B cell (primary cell): ENCODE measurements at regions not wholly inside any gene's neighbourhood (a gene's known extent, or its start where the extent isn't known, plus 50 kb on each side); places are given as distances from the start of the nearest gene placed in this dataset.

Experiments used
- ATAC-seq: fragments of 200-7000 bp; cut with Tn5 transposase; one replicate; pipeline ENCODE4 v1.10.0; 2021; ENCODE audit warnings: low read depth, mild to moderate bottlenecking, moderate number of reproducible peaks, moderate library complexity
- CTCF ChIA-PET: fragments of 350-600 bp; sonication (Branson Sonifier 250); formaldehyde crosslinking; loops from one replicate; lab custom pipeline; 2021; ENCODE audit warnings: antibody characterized with exemption, inconsistent platforms; lab: Charles Lee
- POLR2A ChIA-PET: fragments of 350-600 bp; sonication (Branson Sonifier 250); formaldehyde crosslinking; loops from one replicate; lab custom pipeline; 2021; ENCODE audit warnings: antibody characterized with exemption; lab: Charles Lee
- DNase-seq: peaks from one replicate; pipeline ENCODE4 v3.0.0; 2013
- H2AFZ ChIP-seq: 2 replicates; pipeline ENCODE4 v1.6.1; 2012; ENCODE audit warnings: mild to moderate bottlenecking, low read depth, low read length; ENCODE audit not compliant: insufficient read depth, poor library complexity, severe bottlenecking
- H3K27ac ChIP-seq, 2 donors: 1 replicate in 1 of 2; 2 replicates in 1 of 2; pipeline ENCODE4 v1.5.1; 2012 to 2013; ENCODE audit warnings: low read length in 2 of 2, mild to moderate bottlenecking in 2 of 2, moderate library complexity in 1 of 2
- H3K27me3 ChIP-seq, 4 experiments: fragments of 200-600 bp in 1 of 4; sonication (generic) in 1 of 4; replicated peaks in 1 of 4; 1 replicate in 2 of 4; 2 replicates in 2 of 4; pipeline versions ENCODE4 v1.6.1 to v1.7.0; 2013 to 2016; ENCODE audit warnings: low read length in 3 of 4, mild to moderate bottlenecking in 2 of 4, mixed read lengths in 1 of 4, moderate library complexity in 1 of 4; ENCODE audit not compliant: insufficient read depth in 4 of 4, control insufficient read depth in 3 of 4; ENCODE audit errors: control extremely low read depth in 1 of 4
- H3K36me3 ChIP-seq, 2 experiments: replicated peaks in 1 of 2; 1 replicate in 1 of 2; 2 replicates in 1 of 2; pipeline versions ENCODE4 v1.6.1 to v1.7.1; 2013; ENCODE audit warnings: low read length in 1 of 2; ENCODE audit not compliant: insufficient read depth in 2 of 2, control insufficient read depth in 1 of 2; ENCODE audit errors: control extremely low read depth in 1 of 2, extremely low read depth in 1 of 2
- H3K4me1 ChIP-seq, 2 donors: fragments of 200-600 bp in 1 of 2; sonication (generic) in 1 of 2; 1 replicate in 1 of 2; 2 replicates in 1 of 2; pipeline versions ENCODE4 v1.5.1 to v1.6.1; 2013 to 2017; ENCODE audit warnings: low read length in 2 of 2; ENCODE audit not compliant: control insufficient read depth in 2 of 2, insufficient read depth in 2 of 2
- H3K4me2 ChIP-seq: replicated peaks from 2 replicates; pipeline ENCODE3; 2012; ENCODE audit warnings: mild to moderate bottlenecking, low read depth, low read length; ENCODE audit not compliant: poor library complexity, severe bottlenecking
- H3K4me3 ChIP-seq, 5 experiments: fragments of 200-600 bp in 1 of 5; sonication (generic) in 1 of 5; 1 replicate in 3 of 5; 2 replicates in 2 of 5; pipeline versions ENCODE4 v1.5.1 to v1.7.0; 2011 to 2016; ENCODE audit warnings: low read length in 4 of 5, mild to moderate bottlenecking in 4 of 5, low read depth in 2 of 5, control low read depth in 1 of 5, moderate library complexity in 1 of 5; ENCODE audit not compliant: insufficient read depth in 1 of 5; ENCODE audit errors: control extremely low read depth in 1 of 5, extremely low read depth in 1 of 5
- H3K79me2 ChIP-seq: fragments of 200-600 bp; sonication (generic); one replicate; pipeline ENCODE4 v1.6.0; 2016; ENCODE audit warnings: low read length; ENCODE audit not compliant: control insufficient read depth, insufficient read depth
- H3K9ac ChIP-seq: fragments of 200-600 bp; sonication (generic); 2 replicates; pipeline ENCODE4 v1.6.1; 2017; ENCODE audit warnings: mild to moderate bottlenecking, low read length, moderate library complexity
- H3K9me3 ChIP-seq, 3 donors: one replicate each; pipeline versions ENCODE4 v1.6.1 to v1.7.1; 2013; ENCODE audit warnings: low read length in 2 of 3; ENCODE audit not compliant: control insufficient read depth in 2 of 3, insufficient read depth in 1 of 3; ENCODE audit errors: control extremely low read depth in 1 of 3
- H4K20me1 ChIP-seq: 2 replicates; pipeline ENCODE4 v1.6.0; 2012; ENCODE audit warnings: mild to moderate bottlenecking, low read length; ENCODE audit not compliant: insufficient read depth, control insufficient read depth, poor library complexity, severe bottlenecking
- H3K27ac Mint-ChIP-seq: one replicate; pipeline ENCODE4 v1.8.0; 2021; ENCODE audit warnings: mixed read lengths
- H3K27me3 Mint-ChIP-seq: one replicate; pipeline ENCODE4 v1.8.0; 2021; ENCODE audit warnings: mixed read lengths
- H3K4me1 Mint-ChIP-seq: one replicate; pipeline ENCODE4 v1.8.0; 2021; ENCODE audit warnings: mixed read lengths
- H3K4me3 Mint-ChIP-seq: one replicate; pipeline ENCODE4 v1.8.0; 2021; ENCODE audit warnings: mixed read lengths
- H3K9me3 Mint-ChIP-seq: one replicate; pipeline ENCODE4 v1.8.0; 2022; ENCODE audit warnings: mixed read lengths; ENCODE audit not compliant: insufficient read depth
- CTCF ChIP-seq: fragments of 200-600 bp; IDR thresholded peaks from one replicate; pipeline ENCODE4 v1.8.0; 2022; ENCODE audit warnings: antibody characterized with exemption, mild to moderate bottlenecking
- EZH2 ChIP-seq: IDR thresholded peaks from 2 replicates; pipeline ENCODE4 v1.6.1; 2012; ENCODE audit warnings: borderline replicate concordance, low read depth, mild to moderate bottlenecking, moderate library complexity, low read length; ENCODE audit not compliant: insufficient read depth, poor library complexity, severe bottlenecking
- WGBS: methylation state at CpG from one replicate; pipeline ENCODE4 v1.1.5; 2013; ENCODE audit warnings: missing lambda C conversion rate; ENCODE audit not compliant: insufficient coverage; 5-methylcytosine and 5-hydroxymethylcytosine counted together
- intact Hi-C: fragments of 100-400 bp; cut with micrococcal nuclease; formaldehyde crosslinking; loops from one replicate; pipeline ENCODE4 v1.10.0; 2022

- no peak for DNase-seq
- Histone ChIP-seq H4K20me1 (no peaks in the 10 kb centered on the region), H3K27ac (no peak overlapping the region), H3K27me3 (peaks cover 0 to 9% (median 4%) of the 10 kb centered on the region in 4 experiments), H3K9ac (no peak overlapping the region), H3K4me3 (no peak overlapping the region), H3K4me1 (no peaks in the 10 kb centered on the region), H3K79me2 (no peaks in the 10 kb centered on the region), H2AFZ (no peak overlapping the region), H3K9me3 (no peaks in the 10 kb centered on the region), H3K36me3 (no peaks in the 10 kb centered on the region), H3K4me2 (no peak overlapping the region)
- no peak for TF ChIP-seq EZH2
- no peak for TF ChIP-seq CTCF
- H3K4me1 Mint-ChIP-seq, result no peaks in the 10 kb centered on the region
- no peak for ATAC-seq
- no peak overlapping the region for H3K27ac Mint-ChIP-seq
- intact Hi-C loops, result no loop called here
- POLR2A ChIA-PET, result no interaction called here
- peaks cover 33% of the 10 kb centered on the region for H3K27me3 Mint-ChIP-seq
- no peaks in the 10 kb centered on the region for H3K9me3 Mint-ChIP-seq
- H3K4me3 Mint-ChIP-seq, result no peak overlapping the region
- CTCF ChIA-PET, result interaction anchor here (1.2 kb wide), 1 partner anchor 12 kb away, joined by 3 read pairs; no protein-coding TSS in a partner anchor
- 52% methylated on average over 2 of the region's 4 CpGs for WGBS
Measured at GRCh38 chr2:94960751-94961150, 64.8 kb upstream of the MAL start.

- ATAC-seq, result no peak
- intact Hi-C loops, result no loop called here
- no peak overlapping the region for H3K9ac ChIP-seq
- no peak overlapping the region for H3K4me2 ChIP-seq
- Mint-ChIP-seq H3K4me1 (no peaks in the 10 kb centered on the region), H3K9me3 (no peaks in the 10 kb centered on the region), H3K4me3 (no peak overlapping the region), H3K27ac (no peak overlapping the region), H3K27me3 (peaks cover 24% of the 10 kb centered on the region)
- H3K27ac ChIP-seq, result no peak overlapping the region
- no peaks in the 10 kb centered on the region for H3K36me3 ChIP-seq
- no peaks in the 10 kb centered on the region for H3K9me3 ChIP-seq
- 80% methylated on average over 5 of the region's 5 CpGs for WGBS
- H3K27me3 ChIP-seq, result peaks cover 0 to 4% (median 1%) of the 10 kb centered on the region in 4 experiments
- no peak overlapping the region for H2AFZ ChIP-seq
- TF ChIP-seq CTCF (no peak), EZH2 (no peak)
- CTCF ChIA-PET, result interaction anchor here (2.2 kb wide), 1 partner anchor 9 kb away, joined by 5 read pairs; no protein-coding TSS in a partner anchor
- H3K4me3 ChIP-seq, result no peak overlapping the region
- POLR2A ChIA-PET, result no interaction called here
- DNase-seq, result no peak
- no peaks in the 10 kb centered on the region for H4K20me1 ChIP-seq
- no peaks in the 10 kb centered on the region for H3K79me2 ChIP-seq
- H3K4me1 ChIP-seq, result no peaks in the 10 kb centered on the region
Measured at GRCh38 chr2:94964193-94964592, 61.3 kb upstream of the MAL start.
